HEK293 (cell line): ENCODE measurements at regions not wholly inside any gene's neighbourhood (a gene's known extent, or its start where the extent isn't known, plus 50 kb on each side); places are given as distances from the start of the nearest gene placed in this dataset.

Source experiments
- CTCF ChIA-PET: fragments of 350-600 bp; formaldehyde crosslinking; extraction: SDS; loops from one replicate; lab custom pipeline; 2021; ENCODE audit warnings: antibody characterized with exemption; lab: Yijun Ruan, JAX
- POLR2A ChIA-PET: fragments of 300-600 bp; formaldehyde crosslinking; extraction: SDS; loops from one replicate; lab custom pipeline; 2020; ENCODE audit warnings: antibody characterized with exemption, inconsistent platforms; lab: Yijun Ruan, JAX
- H3K27ac ChIP-seq: fragments of 200-500 bp; sonication (Bioruptor generic); 2 replicates; pipeline ENCODE4 v1.5.1; 2014; ENCODE audit warnings: low read depth, low read length, control low read depth, inconsistent platforms; ENCODE audit errors: extremely low read depth
- H3K36me3 ChIP-seq, 2 experiments: fragments of 200-500 bp in 1 of 2; sonication (Bioruptor generic) in 1 of 2; 1 replicate in 1 of 2; 2 replicates in 1 of 2; pipeline ENCODE4 v1.5.1; 2014 to 2017; ENCODE audit warnings: inconsistent platforms in 2 of 2, low read length in 2 of 2; ENCODE audit not compliant: control insufficient read depth in 2 of 2, insufficient read depth in 1 of 2
- H3K4me1 ChIP-seq: fragments of 200-500 bp; sonication (Bioruptor generic); 2 replicates; pipeline ENCODE4 v1.5.1; 2014; ENCODE audit warnings: mild to moderate bottlenecking, low read length, inconsistent platforms; ENCODE audit not compliant: control insufficient read depth, insufficient read depth
- H3K4me3 ChIP-seq: 2 replicates; pipeline ENCODE4 v1.5.1; 2011; ENCODE audit warnings: low read depth, mild to moderate bottlenecking, control low read depth, low read length, moderate library complexity
- H3K9me3 ChIP-seq: fragments of 200-500 bp; sonication (Bioruptor generic); 2 replicates; pipeline ENCODE4 v1.5.1; 2014; ENCODE audit warnings: low read depth, low read length, inconsistent platforms; ENCODE audit not compliant: control insufficient read depth, insufficient read depth
- ATF2 ChIP-seq: fragments of 450-650 bp; formaldehyde crosslinking; IDR thresholded peaks from 2 replicates; pipeline ENCODE4 v1.5.1; 2016; ENCODE audit warnings: missing biosample characterization, missing genetic modification characterization, low read depth
- KLF1 ChIP-seq: fragments of 450-650 bp; formaldehyde crosslinking; IDR thresholded peaks from 2 replicates; pipeline ENCODE4 v1.5.1; 2016; ENCODE audit warnings: missing biosample characterization, missing genetic modification characterization
- KLF10 ChIP-seq: fragments of 450-650 bp; IDR thresholded peaks from 2 replicates; pipeline ENCODE4 v1.5.1; 2018; ENCODE audit warnings: missing biosample characterization, mild to moderate bottlenecking, missing genetic modification characterization
- MEIS1 ChIP-seq: sonication (generic); formaldehyde crosslinking; IDR thresholded peaks from 2 replicates; pipeline ENCODE4 v1.8.1; 2022; ENCODE audit warnings: missing genetic modification reagents, mild to moderate bottlenecking, borderline replicate concordance
- OSR2 ChIP-seq: fragments of 450-650 bp; formaldehyde crosslinking; IDR thresholded peaks from 2 replicates; pipeline ENCODE4 v1.5.1; 2016; ENCODE audit warnings: missing biosample characterization, missing genetic modification characterization
- WT1 ChIP-seq: fragments of 450-650 bp; formaldehyde crosslinking; IDR thresholded peaks from 2 replicates; pipeline ENCODE4 v1.5.1; 2016; ENCODE audit warnings: missing biosample characterization, missing genetic modification characterization
- YY1 ChIP-seq: fragments of 450-650 bp; formaldehyde crosslinking; IDR thresholded peaks from 2 replicates; pipeline ENCODE4 v1.5.1; 2018; ENCODE audit warnings: missing biosample characterization, missing genetic modification characterization
- ZBTB26 ChIP-seq: fragments of 450-650 bp; formaldehyde crosslinking; optimal IDR thresholded peaks from 2 replicates; pipeline ENCODE3; 2016; ENCODE audit warnings: missing biosample characterization, mild to moderate bottlenecking, missing genetic modification characterization
- ZBTB7A ChIP-seq: fragments of 450-650 bp; formaldehyde crosslinking; IDR thresholded peaks from 2 replicates; pipeline ENCODE4 v1.5.1; 2016; ENCODE audit warnings: low read depth, missing biosample characterization, missing genetic modification characterization
- ZFP3 ChIP-seq: fragments of 450-650 bp; formaldehyde crosslinking; IDR thresholded peaks from 2 replicates; pipeline ENCODE4 v1.5.1; 2016; ENCODE audit warnings: low read depth, missing biosample characterization, missing genetic modification characterization
- ZFP69B ChIP-seq: fragments of 450-650 bp; formaldehyde crosslinking; IDR thresholded peaks from 2 replicates; pipeline ENCODE4 v1.5.1; 2016; ENCODE audit warnings: missing biosample characterization, missing genetic modification characterization
- ZNF140 ChIP-seq: fragments of 450-650 bp; formaldehyde crosslinking; IDR thresholded peaks from 2 replicates; pipeline ENCODE4 v1.5.1; 2016; ENCODE audit warnings: missing biosample characterization, missing genetic modification characterization
- ZNF157 ChIP-seq: fragments of 450-650 bp; formaldehyde crosslinking; IDR thresholded peaks from 2 replicates; pipeline ENCODE4 v1.5.1; 2016; ENCODE audit warnings: missing biosample characterization, missing genetic modification characterization
- ZNF26 ChIP-seq: fragments of 450-650 bp; formaldehyde crosslinking; IDR thresholded peaks from 2 replicates; pipeline ENCODE4 v1.5.1; 2016; ENCODE audit warnings: missing biosample characterization, missing genetic modification characterization
- ZNF280C ChIP-seq: fragments of 450-650 bp; formaldehyde crosslinking; IDR thresholded peaks from 2 replicates; pipeline ENCODE4 v1.5.1; 2016; ENCODE audit warnings: missing biosample characterization, missing genetic modification characterization
- ZNF302 ChIP-seq: fragments of 450-650 bp; formaldehyde crosslinking; IDR thresholded peaks from 2 replicates; pipeline ENCODE4 v1.5.1; 2016; ENCODE audit warnings: missing biosample characterization, missing genetic modification characterization, low read depth
- ZNF391 ChIP-seq: fragments of 450-650 bp; formaldehyde crosslinking; IDR thresholded peaks from 2 replicates; pipeline ENCODE4 v1.5.1; 2016; ENCODE audit warnings: low read depth, missing biosample characterization, missing genetic modification characterization, borderline replicate concordance
- ZNF398 ChIP-seq: fragments of 450-650 bp; formaldehyde crosslinking; IDR thresholded peaks from 2 replicates; pipeline ENCODE4 v1.5.1; 2017; ENCODE audit warnings: missing biosample characterization, missing genetic modification characterization
- ZNF416 ChIP-seq: fragments of 450-650 bp; formaldehyde crosslinking; IDR thresholded peaks from 2 replicates; pipeline ENCODE4 v1.5.1; 2016; ENCODE audit warnings: missing biosample characterization, missing genetic modification characterization
- ZNF518A ChIP-seq: fragments of 450-650 bp; formaldehyde crosslinking; conservative IDR thresholded peaks from 2 replicates; pipeline ENCODE4 v1.5.1; 2016; ENCODE audit warnings: low read depth, missing biosample characterization, missing genetic modification characterization
- ZNF624 ChIP-seq: fragments of 450-650 bp; formaldehyde crosslinking; IDR thresholded peaks from 2 replicates; pipeline ENCODE4 v1.5.1; 2017; ENCODE audit warnings: missing biosample characterization, missing genetic modification characterization
- ZNF629 ChIP-seq: fragments of 450-650 bp; formaldehyde crosslinking; IDR thresholded peaks from 2 replicates; pipeline ENCODE4 v1.5.1; 2017; ENCODE audit warnings: missing biosample characterization, missing genetic modification characterization
- ZNF747 ChIP-seq: fragments of 450-650 bp; formaldehyde crosslinking; IDR thresholded peaks from 2 replicates; pipeline ENCODE4 v1.5.1; 2016; ENCODE audit warnings: missing biosample characterization, missing genetic modification characterization
- ZNF837 ChIP-seq: fragments of 450-650 bp; formaldehyde crosslinking; IDR thresholded peaks from 2 replicates; pipeline ENCODE4 v1.5.1; 2016; ENCODE audit warnings: missing biosample characterization, missing genetic modification characterization

- Histone ChIP-seq H3K9me3 (no peaks in the 10 kb centered on the region), H3K4me1 (no peaks in the 10 kb centered on the region), H3K27ac (no peak overlapping the region), H3K4me3 (no peak overlapping the region), H3K36me3 (no peaks in the 10 kb centered on the region)
- ChIA-PET POLR2A (no interaction called here), CTCF (no interaction called here)
- TF ChIP-seq ZFP3 (tag by site-specific recombination) (no peak), ZNF747 (no peak), ZNF302 (no peak), ZNF837 (tag by site-specific recombination) (no peak), ZNF26 (tag by site-specific recombination) (no peak), ZNF391 (tag by site-specific recombination) (no peak), ZNF280C (tag by site-specific recombination) (no peak), ZNF140 (tag by site-specific recombination) (no peak), MEIS1 (CRISPR knock-in tag) (no peak), ZNF157 (tag by site-specific recombination) (no peak), WT1 (tag by site-specific recombination) (no peak), ZNF398 (tag by site-specific recombination) (no peak), ZFP69B (tag by site-specific recombination) (no peak), ZNF629 (tag by site-specific recombination) (no peak), ZNF624 (no peak), ATF2 (tag by site-specific recombination) (no peak), ZBTB7A (tag by site-specific recombination) (no peak), OSR2 (tag by site-specific recombination) (no peak), YY1 (tag by site-specific recombination) (no peak)
Observed at GRCh38 chr15:81839387-81839786, 206.4 kb downstream of the MEX3B start.

GRCh38 chr15:81835731-81836130 is 210.1 kb downstream of the MEX3B start:
- CTCF ChIA-PET: interaction anchor here (0.5 kb wide), 1 partner anchor 30 kb away, joined by 10 read pairs; no protein-coding TSS in a partner anchor
- H3K36me3 ChIP-seq: no peaks in the 10 kb centered on the region
- POLR2A ChIA-PET: no interaction called here
- H3K4me1 ChIP-seq: no peaks in the 10 kb centered on the region
- H3K4me3 ChIP-seq: no peak overlapping the region
- no peak overlapping the region for H3K27ac ChIP-seq
- no peaks in the 10 kb centered on the region for H3K9me3 ChIP-seq
- TF ChIP-seq KLF10 (tag by site-specific recombination) (no peak), ZBTB26 (no peak), ZNF416 (tag by site-specific recombination) (no peak), ZNF518A (tag by site-specific recombination) (no peak), KLF1 (tag by site-specific recombination) (no peak)
